Transverse colon (tissue), 4 donors: ENCODE measurements at regions not wholly inside any gene's neighbourhood (a gene's known extent, or its start where the extent isn't known, plus 50 kb on each side); places are given as distances from the start of the nearest gene placed in this dataset.

ENCODE experiments used
- DNase-seq: peaks from one replicate; pipeline ENCODE4 v3.0.0-alpha.2; 2019
- H3K27ac ChIP-seq, 4 donors: fragments of 200-600 bp; sonication (generic); 2 replicates each; pipeline ENCODE4 v1.5.1; 2016 to 2018; ENCODE audit warnings: inconsistent platforms in 4 of 4
- H3K27me3 ChIP-seq: fragments of 200-600 bp; sonication (generic); 2 replicates; pipeline ENCODE4 v1.5.1; 2017; ENCODE audit warnings: inconsistent platforms
- H3K36me3 ChIP-seq, 4 donors: fragments of 200-600 bp; sonication (generic); 2 replicates each; pipeline ENCODE4 v1.5.1; 2017 to 2019; ENCODE audit warnings: inconsistent platforms in 4 of 4
- H3K4me1 ChIP-seq, 4 donors: fragments of 200-600 bp; sonication (generic); 2 replicates each; pipeline ENCODE4 v1.5.1; 2017 to 2020; ENCODE audit warnings: inconsistent platforms in 4 of 4
- H3K4me3 ChIP-seq, 4 donors: fragments of 200-600 bp; sonication (generic); 1 replicate in 1 of 4; 2 replicates in 3 of 4; pipeline versions ENCODE4 v1.5.1 to v1.6.1; 2017 to 2019; ENCODE audit warnings: inconsistent platforms in 4 of 4
- H3K9me3 ChIP-seq, 2 donors: fragments of 200-600 bp; sonication (generic); 2 replicates each; pipeline ENCODE4 v1.5.1; 2017 to 2019; ENCODE audit warnings: inconsistent platforms in 2 of 2
- EP300 ChIP-seq: sonication (generic); formaldehyde crosslinking; IDR thresholded peaks from one replicate; pipeline ENCODE4 v1.6.1; 2017; ENCODE audit warnings: antibody characterized with exemption, low read depth
- POLR2A ChIP-seq: fragments of 450-650 bp; IDR thresholded peaks from one replicate; pipeline ENCODE4 v1.6.1; 2016; ENCODE audit warnings: antibody characterized with exemption, mild to moderate bottlenecking, moderate library complexity
- POLR2AphosphoS5 ChIP-seq, 3 donors: sonication (generic); formaldehyde crosslinking; IDR thresholded peaks; one replicate each; pipeline ENCODE4 v1.6.1; 2016; ENCODE audit warnings: antibody characterized with exemption in 3 of 3
- WGBS, 2 donors: methylation state at CpG; one replicate each; pipeline ENCODE4 v1.1.5; 2018; ENCODE audit warnings: low coverage in 1 of 2; 5-methylcytosine and 5-hydroxymethylcytosine counted together
- in situ Hi-C, 4 donors: fragments of 200-750 bp; cut with MboI; loops; one replicate each; pipeline versions ENCODE4 v1.15.0 to v1.15.1; 2017; ENCODE audit warnings: low sequenced_read_pairs in 3 of 4, low pct_ligation_motif_present in 1 of 4, low pct_unique_long_range_greater_than_20kb in 1 of 4
- intact Hi-C: fragments of 100-400 bp; cut with DNase I; formaldehyde crosslinking; loops from one replicate; pipeline ENCODE4 v1.15.1; 2023; ENCODE audit warnings: low total_unique reads
- TF ChIP-seq, protein P1 (sequence below), 5 experiments: fragments of 200-600 bp in 3 of 5; fragments of 450-650 bp in 2 of 5; sonication (generic) in 3 of 5; IDR thresholded peaks; 1 replicate in 2 of 5; 2 replicates in 3 of 5; pipeline ENCODE4 v1.5.1; 2016 to 2017; ENCODE audit warnings: antibody characterized with exemption in 5 of 5, inconsistent platforms in 3 of 5, mild to moderate bottlenecking in 2 of 5, moderate library complexity in 1 of 5

GRCh38 chr12:75636607-75637006, 125.2 kb upstream of the KRR1 start:
- 86 to 91% methylated on average over 3 to 4 of the region's 4 CpGs for WGBS, 2 donors
- Histone ChIP-seq H3K9me3 (no peaks in the 10 kb centered on the region), H3K36me3 (no peaks in the 10 kb centered on the region), H3K4me3 (no peak overlapping the region), H3K27ac (no peak overlapping the region), H3K4me1 (no peaks in the 10 kb centered on the region), H3K27me3 (no peaks in the 10 kb centered on the region)
- in situ Hi-C loops (no loop called here), intact Hi-C loops (no loop called here)
- no peak for TF ChIP-seq EP300
- no peak for TF ChIP-seq POLR2A
- TF ChIP-seq, protein P1, sequence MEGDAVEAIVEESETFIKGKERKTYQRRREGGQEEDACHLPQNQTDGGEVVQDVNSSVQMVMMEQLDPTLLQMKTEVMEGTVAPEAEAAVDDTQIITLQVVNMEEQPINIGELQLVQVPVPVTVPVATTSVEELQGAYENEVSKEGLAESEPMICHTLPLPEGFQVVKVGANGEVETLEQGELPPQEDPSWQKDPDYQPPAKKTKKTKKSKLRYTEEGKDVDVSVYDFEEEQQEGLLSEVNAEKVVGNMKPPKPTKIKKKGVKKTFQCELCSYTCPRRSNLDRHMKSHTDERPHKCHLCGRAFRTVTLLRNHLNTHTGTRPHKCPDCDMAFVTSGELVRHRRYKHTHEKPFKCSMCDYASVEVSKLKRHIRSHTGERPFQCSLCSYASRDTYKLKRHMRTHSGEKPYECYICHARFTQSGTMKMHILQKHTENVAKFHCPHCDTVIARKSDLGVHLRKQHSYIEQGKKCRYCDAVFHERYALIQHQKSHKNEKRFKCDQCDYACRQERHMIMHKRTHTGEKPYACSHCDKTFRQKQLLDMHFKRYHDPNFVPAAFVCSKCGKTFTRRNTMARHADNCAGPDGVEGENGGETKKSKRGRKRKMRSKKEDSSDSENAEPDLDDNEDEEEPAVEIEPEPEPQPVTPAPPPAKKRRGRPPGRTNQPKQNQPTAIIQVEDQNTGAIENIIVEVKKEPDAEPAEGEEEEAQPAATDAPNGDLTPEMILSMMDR (IDR thresholded peaks at IDR 0.05), result no peak
- no peak for TF ChIP-seq POLR2AphosphoS5 (IDR thresholded peaks at IDR 0.05)
- DNase-seq, result no peak

GRCh38 chr12:75635606-75636444, 124.4 kb upstream of the KRR1 start:
- no peak for DNase-seq
- Histone ChIP-seq H3K4me1 (no peaks in the 10 kb centered on the region), H3K4me3 (no peak overlapping the region), H3K27me3 (no peaks in the 10 kb centered on the region), H3K27ac (no peak overlapping the region), H3K36me3 (no peaks in the 10 kb centered on the region), H3K9me3 (no peaks in the 10 kb centered on the region)
- TF ChIP-seq POLR2AphosphoS5 (IDR thresholded peaks at IDR 0.05) (no peak), EP300 (no peak), POLR2A (no peak)
- TF ChIP-seq, protein P1 (IDR thresholded peaks at IDR 0.05), result no peak
- intact Hi-C loops (no loop called here), in situ Hi-C loops (no loop called here)
- 32 to 42% methylated on average over 6 of the region's 6 CpGs for WGBS, 2 donors

GRCh38 chr12:75634244-75635222, 123.1 kb upstream of the KRR1 start:
- no peaks in the 10 kb centered on the region for H3K36me3 ChIP-seq
- H3K27me3 ChIP-seq, result no peaks in the 10 kb centered on the region
- H3K4me3 ChIP-seq, result no peak overlapping the region
- in situ Hi-C loops (no loop called here), intact Hi-C loops (no loop called here)
- no peaks in the 10 kb centered on the region for H3K4me1 ChIP-seq
- DNase-seq, result no peak
- WGBS, 2 donors, result 73 to 84% methylated on average over 3 of the region's 3 CpGs
- TF ChIP-seq POLR2A (no peak), EP300 (no peak), POLR2AphosphoS5 (IDR thresholded peaks at IDR 0.05) (no peak)
- TF ChIP-seq, protein P1 (IDR thresholded peaks at IDR 0.05), result no peak
- H3K9me3 ChIP-seq, result no peaks in the 10 kb centered on the region
- H3K27ac ChIP-seq, result no peak overlapping the region

GRCh38 chr12:75633789-75634188, 122.4 kb upstream of the KRR1 start:
- 97% methylated on average over 3 of the region's 3 CpGs; no CpG with 5 or more reads in 1 of the 2 donors for WGBS, 2 donors
- no peak for DNase-seq
- TF ChIP-seq POLR2AphosphoS5 (IDR thresholded peaks at IDR 0.05), result no peak
- no peak for TF ChIP-seq EP300
- no peak for TF ChIP-seq POLR2A
- TF ChIP-seq, protein P1 (IDR thresholded peaks at IDR 0.05), result no peak
- Histone ChIP-seq H3K9me3 (no peaks in the 10 kb centered on the region), H3K4me1 (no peaks in the 10 kb centered on the region), H3K27ac (no peak overlapping the region), H3K27me3 (no peaks in the 10 kb centered on the region), H3K36me3 (no peaks in the 10 kb centered on the region), H3K4me3 (no peak overlapping the region)
- intact Hi-C loops, result no loop called here
- in situ Hi-C loops, result no loop called here
